ENCODE measurements at regions not wholly inside any gene's neighbourhood (a gene's known extent, or its start where the extent isn't known, plus 50 kb on each side); places are given as distances from the start of the nearest gene placed in this dataset.

- H3K9me3 ChIP-seq = no peaks in the 10 kb centered on the region
- H3K27me3 ChIP-seq = no peaks in the 10 kb centered on the region
- intact Hi-C loops (cut with DNase I; ENCODE audit: low total_unique reads) = no loop called here
- H3K4me3 ChIP-seq = no peak overlapping the region
- no peaks in the 10 kb centered on the region for H3K36me3 ChIP-seq (ENCODE audit: low read depth, missing control alignments)
- no peak overlapping the region for H3K27ac ChIP-seq
- DNase-seq = no peak
- no peak for TF ChIP-seq POLR2A (IDR thresholded peaks at IDR 0.05)
- no peak for TF ChIP-seq CTCF (IDR thresholded peaks at IDR 0.05)
- WGBS, 2 donors = 77% methylated on average over 12 to 13 of the region's 13 CpGs
- H3K4me1 ChIP-seq = no peaks in the 10 kb centered on the region
Measured at GRCh38 chrX:121154858-121155404, 107.5 kb downstream of the GLUD2 start.

GRCh38 chrX:121160987-121161386 is 113.6 kb downstream of the GLUD2 start:
- Histone ChIP-seq H3K36me3 (ENCODE audit: low read depth, missing control alignments) (no peaks in the 10 kb centered on the region), H3K4me3 (no peak overlapping the region), H3K27ac (no peak overlapping the region), H3K4me1 (no peaks in the 10 kb centered on the region), H3K27me3 (no peaks in the 10 kb centered on the region), H3K9me3 (no peaks in the 10 kb centered on the region)
- TF ChIP-seq POLR2A (IDR thresholded peaks at IDR 0.05) (no peak), CTCF (IDR thresholded peaks at IDR 0.05) (no peak)
- DNase-seq = no peak
- WGBS, 2 donors = 28 to 46% methylated on average over 4 of the region's 4 CpGs
- intact Hi-C loops (cut with DNase I; ENCODE audit: low total_unique reads) = no loop called here

- Histone ChIP-seq H3K9me3 (no peaks in the 10 kb centered on the region), H3K27me3 (no peaks in the 10 kb centered on the region), H3K27ac (no peak overlapping the region), H3K4me3 (no peak overlapping the region), H3K4me1 (no peaks in the 10 kb centered on the region), H3K36me3 (ENCODE audit: low read depth, missing control alignments) (no peaks in the 10 kb centered on the region)
- no peak for TF ChIP-seq POLR2A (IDR thresholded peaks at IDR 0.05)
- TF ChIP-seq CTCF (IDR thresholded peaks at IDR 0.05) = no peak
- WGBS, 2 donors = 43 to 57% methylated on average over 4 of the region's 4 CpGs
- intact Hi-C loops (cut with DNase I; ENCODE audit: low total_unique reads) = no loop called here
- no peak for DNase-seq
Measured at GRCh38 chrX:121161501-121161933, 114.1 kb downstream of the GLUD2 start.

GRCh38 chrX:121163443-121163842 is 116.0 kb downstream of the GLUD2 start:
- H3K9me3 ChIP-seq = no peaks in the 10 kb centered on the region

More at GRCh38 chrX:121163443-121163842, 116.0 kb downstream of the GLUD2 start:
- Histone ChIP-seq H3K27me3 (no peaks in the 10 kb centered on the region), H3K27ac (no peak overlapping the region), H3K4me1 (no peaks in the 10 kb centered on the region), H3K36me3 (ENCODE audit: low read depth, missing control alignments) (no peaks in the 10 kb centered on the region), H3K4me3 (no peak overlapping the region)
- intact Hi-C loops (cut with DNase I; ENCODE audit: low total_unique reads) = no loop called here
- DNase-seq = no peak
- 97 to 100% methylated on average over 2 to 6 of the region's 6 CpGs for WGBS, 2 donors
- no peak for TF ChIP-seq POLR2A (IDR thresholded peaks at IDR 0.05)
- TF ChIP-seq CTCF (IDR thresholded peaks at IDR 0.05) = no peak

Data from testis (tissue), 2 donors.